Glomerular endothelial cell (primary cell): ENCODE measurements at regions not wholly inside any gene's neighbourhood (a gene's known extent, or its start where the extent isn't known, plus 50 kb on each side); places are given as distances from the start of the nearest gene placed in this dataset.

Source experiments
- DNase-seq: peaks from one replicate; pipeline ENCODE4 v3.0.0-alpha.2; 2011; ENCODE audit warnings: low read depth, low spot score; ENCODE audit errors: extremely low read depth

DNA sequence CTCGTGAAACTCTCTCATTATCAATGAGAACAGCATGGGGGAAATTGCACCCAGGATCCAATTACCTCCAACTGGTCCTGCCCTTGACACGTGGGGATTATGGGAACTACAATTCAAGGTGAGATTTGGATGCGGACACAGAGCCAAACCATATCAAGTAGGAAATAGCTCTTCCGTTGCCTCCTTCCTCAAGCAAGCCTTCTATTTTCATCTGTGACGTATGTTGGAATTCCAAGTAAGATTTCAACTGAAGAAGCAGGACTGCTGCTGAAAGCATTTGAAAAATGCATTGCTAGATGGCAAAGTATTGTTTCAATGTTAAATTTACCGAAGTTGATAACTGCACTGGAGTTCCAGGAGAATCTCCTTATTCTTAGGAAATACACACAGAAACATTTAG is 178.1 kb upstream of the GALNT17 start:
- no peak for DNase-seq

- no peak for DNase-seq
These were observed 159.3 kb upstream of the GALNT17 start for GRCh38 chr7:70972693-70973092.

DNA sequence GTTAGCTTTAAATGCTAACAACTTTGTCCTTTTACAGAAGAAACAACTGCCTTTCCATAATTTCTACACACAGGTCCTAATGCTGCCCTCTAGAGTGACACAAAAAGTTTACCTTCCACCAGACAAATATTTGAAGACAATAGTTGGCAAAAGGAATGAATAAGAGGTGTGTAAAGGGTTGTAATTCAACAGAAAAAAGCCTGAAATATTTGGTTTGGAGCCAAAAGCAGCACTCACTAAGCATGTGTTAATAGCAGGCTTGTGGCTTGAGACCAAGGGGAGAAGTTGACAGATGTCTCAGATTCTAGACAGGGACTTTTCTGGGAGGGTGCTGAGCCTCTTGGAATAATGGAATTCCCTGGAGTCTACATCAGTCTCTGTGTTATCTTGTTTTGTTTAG is 156.2 kb upstream of the GALNT17 start:
- no peak for DNase-seq

GRCh38 chr7:70986297-70986696 is 145.6 kb upstream of the GALNT17 start:
- no peak for DNase-seq

GRCh38 chr7:70994176-70994575 is 137.8 kb upstream of the GALNT17 start:
- DNase-seq, result no peak

DNA sequence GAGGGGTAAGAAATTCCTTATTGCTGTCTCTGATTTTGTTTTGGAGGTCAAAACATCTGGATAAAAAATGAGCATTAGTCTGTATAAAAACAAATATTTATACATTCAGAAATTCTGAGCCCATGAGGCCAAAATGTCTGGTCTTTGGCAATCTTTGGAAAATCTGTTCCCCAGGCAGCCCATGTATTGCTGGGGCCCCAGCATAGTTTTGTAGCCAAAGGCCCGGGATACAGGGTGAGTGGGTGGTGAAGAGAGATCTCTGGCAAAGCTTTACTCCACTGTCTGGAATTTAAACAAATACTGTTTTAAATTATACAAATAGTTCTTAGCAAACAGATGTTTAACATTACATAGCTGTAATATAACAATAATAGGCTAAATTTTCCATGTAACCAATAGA is 134.7 kb upstream of the GALNT17 start:
- no peak for DNase-seq

GRCh38 chr7:71005109-71005508 is 126.8 kb upstream of the GALNT17 start:
- DNase-seq, result no peak

DNA sequence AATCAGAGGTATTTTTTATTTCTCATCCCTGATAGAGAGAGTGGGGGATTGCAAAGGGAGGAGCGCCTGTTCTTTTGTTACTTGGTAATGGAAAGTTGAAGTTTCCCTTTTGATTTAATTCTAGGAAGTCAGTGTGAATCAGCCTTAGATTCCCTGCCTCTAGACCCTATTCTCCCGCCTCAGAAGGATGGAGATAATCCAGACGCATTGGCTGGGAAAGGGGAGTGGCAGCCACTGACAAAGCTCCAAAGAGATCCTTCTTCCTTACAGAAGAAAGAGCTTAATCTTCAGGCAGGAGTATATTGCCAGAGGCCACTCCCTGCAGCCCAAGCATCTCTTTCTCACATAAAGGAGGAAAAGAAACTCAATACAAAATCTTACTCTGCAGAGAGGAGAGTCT is 122.3 kb upstream of the GALNT17 start:
- no peak for DNase-seq

GRCh38 chr7:71015252-71015900 is 116.6 kb upstream of the GALNT17 start:
- no peak for DNase-seq

GRCh38 chr7:71016401-71016800 is 115.5 kb upstream of the GALNT17 start:
- DNase-seq, result no peak

GRCh38 chr7:71017602-71018001 is 114.3 kb upstream of the GALNT17 start:
- no peak for DNase-seq

DNA sequence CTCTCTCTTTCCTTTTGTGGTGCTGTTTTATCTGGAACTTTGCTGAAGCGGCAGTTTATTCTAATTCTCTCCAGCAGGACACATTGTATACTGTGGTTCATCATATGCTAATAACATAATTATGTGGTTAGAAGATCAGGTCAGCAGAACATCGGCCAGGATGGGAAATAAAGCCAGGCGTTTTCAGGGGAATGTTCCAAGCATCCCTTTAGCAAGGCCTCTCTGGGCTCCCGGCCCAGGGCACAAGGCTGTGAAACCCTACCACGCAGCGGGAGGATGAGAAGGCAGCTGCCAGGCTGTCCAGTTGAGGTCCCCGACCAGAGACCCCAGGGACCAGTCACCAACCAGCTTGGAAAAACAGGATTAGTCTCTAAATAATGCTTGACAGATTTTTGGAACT is 112.2 kb upstream of the GALNT17 start:
- DNase-seq, result no peak

GRCh38 chr7:71021131-71021530 is 110.8 kb upstream of the GALNT17 start:
- DNase-seq, result no peak

GRCh38 chr7:71026680-71027079 is 105.3 kb upstream of the GALNT17 start:
- DNase-seq, result no peak

GRCh38 chr7:71034243-71034642 is 97.7 kb upstream of the GALNT17 start:
- no peak for DNase-seq

GRCh38 chr7:71042591-71042990 is 89.4 kb upstream of the GALNT17 start:
- no peak for DNase-seq

DNA sequence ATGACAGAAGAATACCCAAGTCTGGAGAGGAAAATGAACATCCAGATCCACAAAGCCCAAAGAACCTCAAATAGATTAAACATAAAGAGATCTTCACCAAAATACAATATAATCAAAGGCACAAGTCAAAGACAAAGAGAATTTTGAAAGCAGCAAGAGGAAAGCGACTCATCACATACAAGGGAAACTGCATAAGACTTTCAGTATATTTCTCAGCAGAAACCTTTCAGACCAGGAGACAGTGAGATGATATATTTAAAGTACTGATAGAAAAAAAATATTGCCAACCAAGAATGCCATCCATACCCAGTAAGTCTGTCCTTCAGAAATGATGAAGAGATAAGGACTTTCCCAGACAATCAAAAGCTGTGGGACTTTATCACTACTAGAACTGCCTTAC is 81.5 kb upstream of the GALNT17 start:
- no peak for DNase-seq

GRCh38 chr7:71055504-71055903 is 76.4 kb upstream of the GALNT17 start:
- DNase-seq, result no peak

DNA sequence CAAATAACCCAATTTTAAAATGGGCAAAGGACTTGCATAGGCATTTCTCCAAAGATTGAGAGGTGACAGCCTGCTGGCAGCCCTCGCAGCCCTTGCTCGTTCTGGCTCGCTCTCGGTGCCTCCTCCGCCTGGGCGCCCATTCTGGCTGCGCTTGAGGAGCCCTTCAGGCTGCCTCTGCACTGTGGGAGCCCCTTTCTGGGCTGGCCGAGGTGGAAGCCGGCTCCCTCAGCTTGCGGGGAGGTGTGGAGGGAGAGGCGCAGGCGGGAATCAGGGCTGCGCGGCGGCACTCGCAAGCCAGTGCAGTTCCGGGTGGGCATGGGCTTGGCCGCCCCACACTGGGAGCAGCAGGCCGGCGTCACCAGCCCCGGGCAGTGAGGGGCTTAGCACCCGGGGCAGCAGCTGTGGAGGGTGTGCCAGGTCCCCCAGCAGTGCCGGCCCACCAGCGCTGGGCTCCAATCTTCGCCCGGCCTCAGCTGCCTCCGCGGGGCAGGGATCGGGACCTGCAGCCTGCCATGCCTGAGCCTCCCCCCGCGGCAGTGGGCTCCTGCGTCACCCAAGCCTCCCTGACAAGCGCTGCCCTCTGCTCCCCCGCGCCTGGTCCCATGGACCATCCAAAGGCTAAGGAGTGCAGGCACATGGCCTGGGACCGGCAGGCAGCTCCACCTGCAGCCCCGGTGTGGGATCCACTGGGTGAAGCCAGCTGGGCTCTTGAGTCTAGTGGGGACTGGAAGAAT is 54.0 kb upstream of the GALNT17 start:
- DNase-seq, result no peak
